B cell (primary cell): ENCODE measurements at regions not wholly inside any gene's neighbourhood (a gene's known extent, or its start where the extent isn't known, plus 50 kb on each side); places are given as distances from the start of the nearest gene placed in this dataset. TPM values are rescaled to one million over a fixed set of nuclear protein-coding genes. Genes with fewer than 3 reads are reported as not detected.

Experiments used
- ATAC-seq: fragments of 200-7000 bp; cut with Tn5 transposase; one replicate; pipeline ENCODE4 v1.10.0; 2021; ENCODE audit warnings: low read depth, mild to moderate bottlenecking, moderate number of reproducible peaks, moderate library complexity
- CTCF ChIA-PET: fragments of 350-600 bp; sonication (Branson Sonifier 250); formaldehyde crosslinking; loops from one replicate; lab custom pipeline; 2021; ENCODE audit warnings: antibody characterized with exemption, inconsistent platforms; lab: Charles Lee
- POLR2A ChIA-PET: fragments of 350-600 bp; sonication (Branson Sonifier 250); formaldehyde crosslinking; loops from one replicate; lab custom pipeline; 2021; ENCODE audit warnings: antibody characterized with exemption; lab: Charles Lee
- DNase-seq: peaks from one replicate; pipeline ENCODE4 v3.0.0; 2013
- H2AFZ ChIP-seq: 2 replicates; pipeline ENCODE4 v1.6.1; 2012; ENCODE audit warnings: mild to moderate bottlenecking, low read depth, low read length; ENCODE audit not compliant: insufficient read depth, poor library complexity, severe bottlenecking
- H3K27ac ChIP-seq, 2 donors: 1 replicate in 1 of 2; 2 replicates in 1 of 2; pipeline ENCODE4 v1.5.1; 2012 to 2013; ENCODE audit warnings: low read length in 2 of 2, mild to moderate bottlenecking in 2 of 2, moderate library complexity in 1 of 2
- H3K27me3 ChIP-seq, 4 experiments: fragments of 200-600 bp in 1 of 4; sonication (generic) in 1 of 4; replicated peaks in 1 of 4; 1 replicate in 2 of 4; 2 replicates in 2 of 4; pipeline versions ENCODE4 v1.6.1 to v1.7.0; 2013 to 2016; ENCODE audit warnings: low read length in 3 of 4, mild to moderate bottlenecking in 2 of 4, mixed read lengths in 1 of 4, moderate library complexity in 1 of 4; ENCODE audit not compliant: insufficient read depth in 4 of 4, control insufficient read depth in 3 of 4; ENCODE audit errors: control extremely low read depth in 1 of 4
- H3K36me3 ChIP-seq, 2 experiments: replicated peaks in 1 of 2; 1 replicate in 1 of 2; 2 replicates in 1 of 2; pipeline versions ENCODE4 v1.6.1 to v1.7.1; 2013; ENCODE audit warnings: low read length in 1 of 2; ENCODE audit not compliant: insufficient read depth in 2 of 2, control insufficient read depth in 1 of 2; ENCODE audit errors: control extremely low read depth in 1 of 2, extremely low read depth in 1 of 2
- H3K4me1 ChIP-seq, 2 donors: fragments of 200-600 bp in 1 of 2; sonication (generic) in 1 of 2; 1 replicate in 1 of 2; 2 replicates in 1 of 2; pipeline versions ENCODE4 v1.5.1 to v1.6.1; 2013 to 2017; ENCODE audit warnings: low read length in 2 of 2; ENCODE audit not compliant: control insufficient read depth in 2 of 2, insufficient read depth in 2 of 2
- H3K4me2 ChIP-seq: replicated peaks from 2 replicates; pipeline ENCODE3; 2012; ENCODE audit warnings: mild to moderate bottlenecking, low read depth, low read length; ENCODE audit not compliant: poor library complexity, severe bottlenecking
- H3K4me3 ChIP-seq, 5 experiments: fragments of 200-600 bp in 1 of 5; sonication (generic) in 1 of 5; 1 replicate in 3 of 5; 2 replicates in 2 of 5; pipeline versions ENCODE4 v1.5.1 to v1.7.0; 2011 to 2016; ENCODE audit warnings: low read length in 4 of 5, mild to moderate bottlenecking in 4 of 5, low read depth in 2 of 5, control low read depth in 1 of 5, moderate library complexity in 1 of 5; ENCODE audit not compliant: insufficient read depth in 1 of 5; ENCODE audit errors: control extremely low read depth in 1 of 5, extremely low read depth in 1 of 5
- H3K79me2 ChIP-seq: fragments of 200-600 bp; sonication (generic); one replicate; pipeline ENCODE4 v1.6.0; 2016; ENCODE audit warnings: low read length; ENCODE audit not compliant: control insufficient read depth, insufficient read depth
- H3K9ac ChIP-seq: fragments of 200-600 bp; sonication (generic); 2 replicates; pipeline ENCODE4 v1.6.1; 2017; ENCODE audit warnings: mild to moderate bottlenecking, low read length, moderate library complexity
- H3K9me3 ChIP-seq, 3 donors: one replicate each; pipeline versions ENCODE4 v1.6.1 to v1.7.1; 2013; ENCODE audit warnings: low read length in 2 of 3; ENCODE audit not compliant: control insufficient read depth in 2 of 3, insufficient read depth in 1 of 3; ENCODE audit errors: control extremely low read depth in 1 of 3
- H4K20me1 ChIP-seq: 2 replicates; pipeline ENCODE4 v1.6.0; 2012; ENCODE audit warnings: mild to moderate bottlenecking, low read length; ENCODE audit not compliant: insufficient read depth, control insufficient read depth, poor library complexity, severe bottlenecking
- H3K27ac Mint-ChIP-seq: one replicate; pipeline ENCODE4 v1.8.0; 2021; ENCODE audit warnings: mixed read lengths
- H3K27me3 Mint-ChIP-seq: one replicate; pipeline ENCODE4 v1.8.0; 2021; ENCODE audit warnings: mixed read lengths
- H3K4me1 Mint-ChIP-seq: one replicate; pipeline ENCODE4 v1.8.0; 2021; ENCODE audit warnings: mixed read lengths
- H3K4me3 Mint-ChIP-seq: one replicate; pipeline ENCODE4 v1.8.0; 2021; ENCODE audit warnings: mixed read lengths
- H3K9me3 Mint-ChIP-seq: one replicate; pipeline ENCODE4 v1.8.0; 2022; ENCODE audit warnings: mixed read lengths; ENCODE audit not compliant: insufficient read depth
- CTCF ChIP-seq: fragments of 200-600 bp; IDR thresholded peaks from one replicate; pipeline ENCODE4 v1.8.0; 2022; ENCODE audit warnings: antibody characterized with exemption, mild to moderate bottlenecking
- EZH2 ChIP-seq: IDR thresholded peaks from 2 replicates; pipeline ENCODE4 v1.6.1; 2012; ENCODE audit warnings: borderline replicate concordance, low read depth, mild to moderate bottlenecking, moderate library complexity, low read length; ENCODE audit not compliant: insufficient read depth, poor library complexity, severe bottlenecking
- WGBS: methylation state at CpG from one replicate; pipeline ENCODE4 v1.1.5; 2013; ENCODE audit warnings: missing lambda C conversion rate; ENCODE audit not compliant: insufficient coverage; 5-methylcytosine and 5-hydroxymethylcytosine counted together
- intact Hi-C: fragments of 100-400 bp; cut with micrococcal nuclease; formaldehyde crosslinking; loops from one replicate; pipeline ENCODE4 v1.10.0; 2022
- small RNA-seq: library from RNA; depleted of rRNA; stranded (forward); fragments of <200 nt; gene quantifications from one replicate; pipeline ENCODE3, GENCODE V24; 2012; ENCODE audit warnings: low replicate concordance, low read depth; ENCODE audit not compliant: insufficient read length

DNA sequence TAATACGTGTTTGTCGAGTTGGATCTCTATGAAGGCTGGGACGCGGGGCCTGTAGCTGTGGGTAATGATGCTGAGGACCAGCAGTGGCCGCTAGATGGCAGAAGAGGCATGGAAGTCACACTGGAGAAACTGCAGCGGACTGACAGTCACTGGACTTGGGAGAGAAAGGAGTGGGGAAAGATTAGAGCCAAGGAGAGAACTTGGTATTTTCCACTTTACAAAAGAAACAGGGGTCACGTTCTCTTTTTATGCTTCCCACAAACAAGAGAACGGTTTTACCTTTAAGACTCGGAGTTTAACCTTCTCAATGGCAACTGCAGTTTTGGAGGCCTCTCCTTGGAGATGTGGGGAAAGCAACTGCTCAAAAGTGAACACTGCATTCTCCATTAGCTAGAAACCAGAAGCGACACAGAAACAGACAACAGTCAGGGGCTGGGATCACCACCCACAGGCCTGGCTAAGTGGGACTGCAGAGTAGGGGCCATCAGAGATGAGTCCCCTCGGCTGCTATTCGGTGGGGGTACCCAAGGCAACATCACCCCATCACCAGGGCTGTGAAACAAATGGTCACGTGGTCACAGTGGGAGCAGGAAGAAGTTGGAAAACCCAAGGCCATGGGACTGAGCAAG lies 51.1 kb upstream of the EDEM3 start:
- Histone ChIP-seq H3K9ac (no peak overlapping the region), H3K27me3 (no peaks in the 10 kb centered on the region), H3K4me2 (peak overlapping the region; percentile 18), H3K4me3 (no peak overlapping the region), H3K4me1 (peaks cover 0 to 11% of the 10 kb centered on the region in 2 donors), H4K20me1 (no peaks in the 10 kb centered on the region), H3K27ac (no peak overlapping the region), H2AFZ (peak overlapping the region; percentile 46), H3K79me2 (no peaks in the 10 kb centered on the region), H3K36me3 (no peaks in the 10 kb centered on the region), H3K9me3 (no peaks in the 10 kb centered on the region)
- Mint-ChIP-seq H3K9me3 (no peaks in the 10 kb centered on the region), H3K4me1 (peaks cover 9% of the 10 kb centered on the region), H3K4me3 (no peak overlapping the region), H3K27ac (no peak overlapping the region), H3K27me3 (no peaks in the 10 kb centered on the region)
- intact Hi-C loops = loop anchor here (1.0 to 10.0 kb wide), 5 partner anchors 177 to 1409 kb away; no protein-coding TSS in a partner anchor
- CTCF ChIA-PET = interaction anchor here (0.6 to 7.0 kb wide), 58 partner anchors 9 to 914 kb away, joined by 3 to 188 read pairs (median 4); partner anchors contain the start of genes EDEM3, IVNS1ABP and NIBAN1
- 35% methylated on average over 9 of the region's 13 CpGs for WGBS
- ATAC-seq = peak; percentile 94
- DNase-seq = peak; percentile 86
- peak; percentile 97 for TF ChIP-seq CTCF
- no peak for TF ChIP-seq EZH2
- POLR2A ChIA-PET = interaction anchor here (1.2 kb wide), 1 partner anchor 364 kb away, joined by 4 read pairs; no protein-coding TSS in a partner anchor

Small RNAs in the stretch of these regions (small RNA-seq; reads per million reads assigned to genes)
- not detected for gene RNU7-13P
